BE2C (cell line): ENCODE measurements at regions not wholly inside any gene's neighbourhood (a gene's known extent, or its start where the extent isn't known, plus 50 kb on each side); places are given as distances from the start of the nearest gene placed in this dataset.

Source experiments
- DNase-seq: peaks from one replicate; pipeline ENCODE4 v3.0.0-alpha.2; 2020
- H3K27me3 ChIP-seq: fragments of 250-450 bp; sonication (Bioruptor Pico); 2 replicates; pipeline ENCODE4 v1.5.1; 2020; ENCODE audit warnings: mild to moderate bottlenecking
- H3K36me3 ChIP-seq: fragments of 250-450 bp; sonication (Bioruptor Pico); 2 replicates; pipeline ENCODE4 v1.5.1; 2020; ENCODE audit warnings: mild to moderate bottlenecking
- H3K4me1 ChIP-seq: fragments of 250-450 bp; sonication (Bioruptor Pico); 2 replicates; pipeline ENCODE4 v1.5.1; 2020
- H3K4me3 ChIP-seq: 2 replicates; pipeline ENCODE4 v1.5.1; 2011; ENCODE audit warnings: low read depth, low read length
- H3K9me3 ChIP-seq: fragments of 250-450 bp; sonication (Bioruptor Pico); 2 replicates; pipeline ENCODE4 v1.5.1; 2020
- TF ChIP-seq, protein P1 (sequence below): IDR thresholded peaks from 2 replicates; pipeline ENCODE4 v1.5.1; 2012; ENCODE audit warnings: mild to moderate bottlenecking, low read depth, low read length

- Histone ChIP-seq H3K4me3 (no peak overlapping the region), H3K4me1 (no peaks in the 10 kb centered on the region), H3K27me3 (no peaks in the 10 kb centered on the region), H3K36me3 (no peaks in the 10 kb centered on the region), H3K9me3 (no peaks in the 10 kb centered on the region)
- TF ChIP-seq, protein P1, sequence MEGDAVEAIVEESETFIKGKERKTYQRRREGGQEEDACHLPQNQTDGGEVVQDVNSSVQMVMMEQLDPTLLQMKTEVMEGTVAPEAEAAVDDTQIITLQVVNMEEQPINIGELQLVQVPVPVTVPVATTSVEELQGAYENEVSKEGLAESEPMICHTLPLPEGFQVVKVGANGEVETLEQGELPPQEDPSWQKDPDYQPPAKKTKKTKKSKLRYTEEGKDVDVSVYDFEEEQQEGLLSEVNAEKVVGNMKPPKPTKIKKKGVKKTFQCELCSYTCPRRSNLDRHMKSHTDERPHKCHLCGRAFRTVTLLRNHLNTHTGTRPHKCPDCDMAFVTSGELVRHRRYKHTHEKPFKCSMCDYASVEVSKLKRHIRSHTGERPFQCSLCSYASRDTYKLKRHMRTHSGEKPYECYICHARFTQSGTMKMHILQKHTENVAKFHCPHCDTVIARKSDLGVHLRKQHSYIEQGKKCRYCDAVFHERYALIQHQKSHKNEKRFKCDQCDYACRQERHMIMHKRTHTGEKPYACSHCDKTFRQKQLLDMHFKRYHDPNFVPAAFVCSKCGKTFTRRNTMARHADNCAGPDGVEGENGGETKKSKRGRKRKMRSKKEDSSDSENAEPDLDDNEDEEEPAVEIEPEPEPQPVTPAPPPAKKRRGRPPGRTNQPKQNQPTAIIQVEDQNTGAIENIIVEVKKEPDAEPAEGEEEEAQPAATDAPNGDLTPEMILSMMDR, result no peak
- no peak for DNase-seq
These were observed 170.2 kb downstream of the MIAT start for GRCh38 chr22:26827611-26828010.

DNA sequence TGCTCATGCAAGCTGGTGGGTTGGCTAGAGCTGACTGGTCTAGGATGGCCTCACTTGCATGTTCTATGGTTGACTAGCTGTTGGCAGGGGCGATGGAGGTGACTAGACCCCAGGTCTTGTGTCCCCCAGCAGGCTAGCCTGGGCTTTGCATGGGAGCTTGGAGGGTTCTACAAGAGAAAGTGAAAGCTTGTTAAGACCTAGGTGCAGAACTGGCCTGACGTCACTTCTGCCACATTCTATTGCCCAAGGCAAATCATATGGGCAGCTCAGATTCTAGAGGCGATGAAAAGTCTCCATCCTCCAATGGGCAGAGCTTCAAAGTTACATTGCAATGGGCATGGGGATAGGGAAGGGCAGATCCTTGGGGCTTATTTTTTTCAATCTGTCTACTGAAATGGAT lies 170.9 kb downstream of the MIAT start:
- no peaks in the 10 kb centered on the region for H3K27me3 ChIP-seq
- H3K4me3 ChIP-seq, result no peak overlapping the region
- H3K4me1 ChIP-seq, result no peaks in the 10 kb centered on the region
- no peaks in the 10 kb centered on the region for H3K36me3 ChIP-seq
- TF ChIP-seq, protein P1, result no peak
- H3K9me3 ChIP-seq, result no peaks in the 10 kb centered on the region
- DNase-seq, result no peak

- TF ChIP-seq, protein P1, result no peak
- Histone ChIP-seq H3K9me3 (no peaks in the 10 kb centered on the region), H3K4me1 (no peaks in the 10 kb centered on the region), H3K36me3 (no peaks in the 10 kb centered on the region), H3K4me3 (no peak overlapping the region), H3K27me3 (no peaks in the 10 kb centered on the region)
- DNase-seq, result no peak
These were observed 173.4 kb downstream of the MIAT start for GRCh38 chr22:26830837-26831236.

- Histone ChIP-seq H3K27me3 (no peaks in the 10 kb centered on the region), H3K9me3 (no peaks in the 10 kb centered on the region), H3K4me1 (no peaks in the 10 kb centered on the region), H3K36me3 (no peaks in the 10 kb centered on the region), H3K4me3 (no peak overlapping the region)
- TF ChIP-seq, protein P1, result no peak
- no peak for DNase-seq
These were observed 177.6 kb downstream of the MIAT start for GRCh38 chr22:26835023-26835422.

DNA sequence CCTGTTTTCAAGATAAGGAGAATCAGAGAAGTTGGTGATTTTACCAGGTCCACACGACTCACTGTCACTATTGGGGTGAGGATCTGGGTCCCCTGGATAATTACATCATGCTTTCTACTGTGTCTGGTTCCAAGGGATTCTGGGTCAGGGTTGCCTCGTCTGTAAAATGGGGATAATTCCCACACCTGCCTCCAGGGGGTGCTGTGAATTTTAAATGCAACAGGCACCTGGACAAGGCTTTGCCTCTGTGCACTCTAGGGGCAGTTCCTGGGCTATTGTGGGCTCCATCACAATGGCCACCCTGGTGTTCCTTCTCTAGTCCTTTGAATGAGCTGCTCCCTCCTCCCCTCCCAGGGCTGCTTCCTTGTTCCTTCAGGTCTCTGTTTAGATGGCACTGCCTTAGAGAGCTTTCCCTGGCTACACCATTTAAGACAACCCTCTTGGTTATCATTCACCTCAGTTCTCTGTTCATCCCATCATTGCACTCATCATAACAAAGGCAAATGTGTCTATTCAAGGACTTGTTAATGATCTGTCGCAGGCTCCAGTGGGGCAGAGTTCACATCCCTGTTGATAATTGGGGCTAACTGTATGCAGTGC lies 178.6 kb downstream of the MIAT start:
- Histone ChIP-seq H3K36me3 (no peaks in the 10 kb centered on the region), H3K4me1 (no peaks in the 10 kb centered on the region), H3K4me3 (no peak overlapping the region), H3K9me3 (no peaks in the 10 kb centered on the region), H3K27me3 (no peaks in the 10 kb centered on the region)
- peak; percentile 52 for DNase-seq
- TF ChIP-seq, protein P1, result peak; percentile 79

- Histone ChIP-seq H3K9me3 (no peaks in the 10 kb centered on the region), H3K27me3 (no peaks in the 10 kb centered on the region), H3K4me3 (no peak overlapping the region), H3K36me3 (no peaks in the 10 kb centered on the region), H3K4me1 (no peaks in the 10 kb centered on the region)
- DNase-seq, result no peak
- TF ChIP-seq, protein P1, result no peak
These were observed 180.5 kb downstream of the MIAT start for GRCh38 chr22:26837784-26838470.
